ENCODE measurements at regions not wholly inside any gene's neighbourhood (a gene's known extent, or its start where the extent isn't known, plus 50 kb on each side); places are given as distances from the start of the nearest gene placed in this dataset.

DNA sequence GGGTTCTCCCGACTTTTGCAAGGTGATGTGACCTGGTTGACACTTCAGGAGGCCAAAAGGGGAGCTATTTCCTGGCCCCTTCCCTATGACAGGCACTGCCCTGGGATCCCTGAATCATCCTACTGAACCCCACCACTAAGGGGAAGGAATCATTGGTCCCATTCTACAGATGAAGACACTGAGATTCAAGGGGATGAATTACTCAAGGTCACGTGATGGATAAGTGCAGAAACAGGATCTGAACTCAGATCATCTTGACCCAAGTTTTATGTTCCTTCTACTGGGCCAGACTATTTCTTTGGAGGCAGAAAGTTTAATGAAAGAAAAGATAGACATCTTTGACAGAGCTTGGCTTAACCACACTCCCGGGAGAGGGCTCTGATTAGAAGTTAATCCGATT lies 258.7 kb downstream of the RRAGC start:
- peaks cover 26% of the 10 kb centered on the region in 2 experiments for H3K4me1 Mint-ChIP-seq
- H3K79me1 ChIP-seq (ENCODE audit: insufficient read depth, low read depth, low read length, poor library complexity, severe bottlenecking) = no peaks in the 10 kb centered on the region
- H4K20me1 ChIP-seq (ENCODE audit: control insufficient read depth, insufficient read depth, insufficient read length) = no peaks in the 10 kb centered on the region
- no peak overlapping the region for H3K23ac ChIP-seq (ENCODE audit: insufficient read length, low read depth, low read length)
- H3K27me3 Mint-ChIP-seq (ENCODE audit: low read depth) = peaks cover 75% of the 10 kb centered on the region
- no peak overlapping the region for H3K27ac Mint-ChIP-seq
- H3T11ph ChIP-seq (ENCODE audit: low read length) = no peak overlapping the region
- TF ChIP-seq, protein P1, sequence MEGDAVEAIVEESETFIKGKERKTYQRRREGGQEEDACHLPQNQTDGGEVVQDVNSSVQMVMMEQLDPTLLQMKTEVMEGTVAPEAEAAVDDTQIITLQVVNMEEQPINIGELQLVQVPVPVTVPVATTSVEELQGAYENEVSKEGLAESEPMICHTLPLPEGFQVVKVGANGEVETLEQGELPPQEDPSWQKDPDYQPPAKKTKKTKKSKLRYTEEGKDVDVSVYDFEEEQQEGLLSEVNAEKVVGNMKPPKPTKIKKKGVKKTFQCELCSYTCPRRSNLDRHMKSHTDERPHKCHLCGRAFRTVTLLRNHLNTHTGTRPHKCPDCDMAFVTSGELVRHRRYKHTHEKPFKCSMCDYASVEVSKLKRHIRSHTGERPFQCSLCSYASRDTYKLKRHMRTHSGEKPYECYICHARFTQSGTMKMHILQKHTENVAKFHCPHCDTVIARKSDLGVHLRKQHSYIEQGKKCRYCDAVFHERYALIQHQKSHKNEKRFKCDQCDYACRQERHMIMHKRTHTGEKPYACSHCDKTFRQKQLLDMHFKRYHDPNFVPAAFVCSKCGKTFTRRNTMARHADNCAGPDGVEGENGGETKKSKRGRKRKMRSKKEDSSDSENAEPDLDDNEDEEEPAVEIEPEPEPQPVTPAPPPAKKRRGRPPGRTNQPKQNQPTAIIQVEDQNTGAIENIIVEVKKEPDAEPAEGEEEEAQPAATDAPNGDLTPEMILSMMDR (conservative IDR thresholded peaks at IDR 0.05) = no peak
- no peak for DNase-seq
- H3K56ac ChIP-seq (ENCODE audit: insufficient read length, low read depth, low read length) = no peak overlapping the region
- no peak overlapping the region for H4K8ac ChIP-seq (replicated peaks; ENCODE audit: insufficient read length, low read depth, low read length)
- no peak overlapping the region for H3K4me2 ChIP-seq (ENCODE audit: insufficient read depth, insufficient read length, low read length)
- WGBS (ENCODE audit: extremely low coverage, insufficient read length, low lambda C conversion rate) = no CpG with 5 or more reads among the region's 4 CpGs
- peaks cover 0 to 7% of the 10 kb centered on the region in 2 experiments; a peak in 2 of 5 replicates for H3K9me3 Mint-ChIP-seq
- no peak overlapping the region for H2AFZ ChIP-seq (ENCODE audit: low read length)
- peaks cover 24% of the 10 kb centered on the region; the same call in 1 of the 2 replicates for H3K27me3 ChIP-seq (ENCODE audit: insufficient read depth, low read length)
- no peaks in the 10 kb centered on the region for H3K9me3 ChIP-seq (ENCODE audit: control insufficient read depth, low read depth, low read length)
- no peaks in the 10 kb centered on the region; the same call in 1 of the 2 replicates for H3K4me1 ChIP-seq (ENCODE audit: insufficient read depth, low read length)
- H3K4ac ChIP-seq (ENCODE audit: low read depth, low read length) = no peak overlapping the region
- H3K18ac ChIP-seq (ENCODE audit: insufficient read length, low read depth, low read length) = no peak overlapping the region
- H2AK5ac ChIP-seq (ENCODE audit: insufficient read length, low read length) = no peak overlapping the region
- no peak overlapping the region for H4K5ac ChIP-seq (ENCODE audit: insufficient read length, low read depth, low read length)
- no peak overlapping the region for H3K14ac ChIP-seq (ENCODE audit: insufficient read depth, low read length)
- H2BK5ac ChIP-seq (ENCODE audit: insufficient read length, low read length) = no peak overlapping the region
- H3K27ac ChIP-seq (ENCODE audit: insufficient read length, low read depth, low read length) = no peak overlapping the region
- no peaks in the 10 kb centered on the region for H3K79me2 ChIP-seq (ENCODE audit: insufficient read depth, low read length)
- H2BK12ac ChIP-seq (ENCODE audit: insufficient read length, low read depth, low read length) = no peak overlapping the region
- H3K23me2 ChIP-seq (ENCODE audit: insufficient read length, low read depth, low read length, poor library complexity, severe bottlenecking) = no peaks in the 10 kb centered on the region
- H3K4me3 Mint-ChIP-seq = no peak overlapping the region
- H2BK20ac ChIP-seq (ENCODE audit: low read depth, low read length, poor library complexity, severe bottlenecking) = no peak overlapping the region
- no peak overlapping the region for H4K91ac ChIP-seq (ENCODE audit: insufficient read length, low read depth, low read length)
- no peak overlapping the region for H3K9ac ChIP-seq (ENCODE audit: extremely low read depth, insufficient read length, low read length)
- no peak overlapping the region for H2BK15ac ChIP-seq (ENCODE audit: low read depth, low read length)
- H2BK120ac ChIP-seq (ENCODE audit: low read depth, low read length, poor library complexity, severe bottlenecking) = no peak overlapping the region
- H3K36me3 Mint-ChIP-seq (ENCODE audit: insufficient read depth in 1 of 3, low read depth in 3 of 3) = no peaks in the 10 kb centered on the region; a peak in 2 of 7 replicates

Measured in H9 (cell line).